NT2/D1 (cell line): ENCODE measurements at regions not wholly inside any gene's neighbourhood (a gene's known extent, or its start where the extent isn't known, plus 50 kb on each side); places are given as distances from the start of the nearest gene placed in this dataset.
"Not testable (repeated sequence)": the region's sequence is repeated elsewhere in the genome, so short reads cannot be mapped to it uniquely, and the experiment has no call there.

ENCODE experiments used
- DNase-seq: peaks from one replicate; pipeline ENCODE4 v3.0.0-alpha.2; 2011; ENCODE audit warnings: low read depth, low spot score
- H3K27me3 ChIP-seq: 2 replicates; pipeline ENCODE4 v1.6.0; 2011; ENCODE audit warnings: mild to moderate bottlenecking; ENCODE audit not compliant: insufficient read length, insufficient read depth
- H3K36me3 ChIP-seq: 2 replicates; pipeline ENCODE4 v1.6.1; 2011; ENCODE audit warnings: mild to moderate bottlenecking, low read length, mixed read lengths; ENCODE audit not compliant: insufficient read depth, insufficient read length
- H3K4me1 ChIP-seq: 2 replicates; pipeline ENCODE4 v1.5.1; 2011; ENCODE audit not compliant: insufficient read depth, insufficient read length
- H3K4me3 ChIP-seq: 2 replicates; pipeline ENCODE4 v1.5.1; 2011; ENCODE audit warnings: low read depth; ENCODE audit not compliant: insufficient read length
- H3K9ac ChIP-seq: 2 replicates; pipeline ENCODE4 v1.6.0; 2011; ENCODE audit warnings: low read depth; ENCODE audit not compliant: insufficient read length
- H3K9me3 ChIP-seq: 2 replicates; pipeline ENCODE4 v1.5.1; 2011; ENCODE audit warnings: mild to moderate bottlenecking, low read length; ENCODE audit not compliant: insufficient read depth
- SUZ12 ChIP-seq: IDR thresholded peaks from 2 replicates; pipeline ENCODE4 v1.6.1; 2011; ENCODE audit not compliant: insufficient read length, insufficient read depth; ENCODE audit errors: extremely low read depth
- YY1 ChIP-seq: IDR thresholded peaks from 2 replicates; pipeline ENCODE4 v1.6.1; 2011; ENCODE audit not compliant: insufficient read length, insufficient read depth
- ZNF274 ChIP-seq: IDR thresholded peaks from 2 replicates; pipeline ENCODE4 v1.6.1; 2011; ENCODE audit warnings: mild to moderate bottlenecking, low read depth, low read length

GRCh38 chr3:180433152-180433551 lies 168.8 kb upstream of the TTC14 start:
- no peak for TF ChIP-seq YY1
- no peak for TF ChIP-seq SUZ12
- no peak for TF ChIP-seq ZNF274
- Histone ChIP-seq H3K27me3 (no peaks in the 10 kb centered on the region), H3K4me1 (no peaks in the 10 kb centered on the region), H3K36me3 (no peaks in the 10 kb centered on the region), H3K4me3 (no peak overlapping the region), H3K9me3 (no peaks in the 10 kb centered on the region), H3K9ac (no peak overlapping the region)
- DNase-seq = no peak

DNA sequence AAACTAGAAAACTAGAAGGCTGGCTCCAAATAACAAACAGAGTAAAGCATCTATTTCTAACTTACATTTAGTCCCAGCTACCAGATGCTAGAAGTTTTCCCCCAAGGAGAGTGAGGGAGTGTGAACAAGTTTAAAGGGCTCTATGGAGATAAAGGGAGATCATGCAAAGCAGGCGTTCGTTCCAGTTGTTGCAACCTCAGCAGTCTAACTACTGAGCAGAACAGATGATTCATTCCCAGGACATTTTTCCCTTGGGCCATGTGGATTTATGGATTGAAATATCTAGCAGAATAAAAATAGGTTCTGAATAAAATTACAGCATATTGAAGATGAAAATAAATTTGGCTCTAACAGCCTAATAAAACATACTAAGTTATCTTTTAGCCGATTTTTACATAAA lies 154.8 kb upstream of the TTC14 start:
- Histone ChIP-seq H3K4me3 (no peak overlapping the region), H3K36me3 (no peaks in the 10 kb centered on the region), H3K9ac (no peak overlapping the region), H3K27me3 (no peaks in the 10 kb centered on the region), H3K9me3 (peaks cover 10% of the 10 kb centered on the region; the same call in 1 of the 2 replicates), H3K4me1 (no peaks in the 10 kb centered on the region)
- DNase-seq = no peak
- TF ChIP-seq ZNF274 = no peak

DNA sequence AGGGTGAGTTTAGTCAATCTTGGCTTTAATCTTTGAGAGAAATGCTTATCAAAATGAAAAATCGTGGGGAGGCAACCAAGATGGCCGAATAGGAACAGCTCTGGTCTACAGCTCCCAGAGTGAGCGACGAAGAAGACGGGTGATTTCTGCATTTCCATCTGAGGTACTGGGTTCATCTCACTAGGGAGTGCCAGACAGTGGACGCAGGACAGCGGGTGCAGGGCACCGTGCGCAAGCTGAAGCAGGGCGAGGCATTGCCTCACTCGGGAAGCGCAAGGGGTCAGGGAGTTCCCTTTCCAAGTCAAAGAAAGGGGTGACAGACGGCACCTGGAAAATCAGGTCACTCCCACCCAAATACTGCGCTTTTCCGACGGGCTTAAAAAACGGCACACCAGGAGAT lies 153.6 kb upstream of the TTC14 start:
- DNase-seq, H3K4me1 ChIP-seq, H3K36me3 ChIP-seq, H3K27me3 ChIP-seq, H3K4me3 ChIP-seq, H3K9ac ChIP-seq: not testable (repeated sequence)
- peaks cover 10% of the 10 kb centered on the region; the same call in 1 of the 2 replicates for H3K9me3 ChIP-seq

DNA sequence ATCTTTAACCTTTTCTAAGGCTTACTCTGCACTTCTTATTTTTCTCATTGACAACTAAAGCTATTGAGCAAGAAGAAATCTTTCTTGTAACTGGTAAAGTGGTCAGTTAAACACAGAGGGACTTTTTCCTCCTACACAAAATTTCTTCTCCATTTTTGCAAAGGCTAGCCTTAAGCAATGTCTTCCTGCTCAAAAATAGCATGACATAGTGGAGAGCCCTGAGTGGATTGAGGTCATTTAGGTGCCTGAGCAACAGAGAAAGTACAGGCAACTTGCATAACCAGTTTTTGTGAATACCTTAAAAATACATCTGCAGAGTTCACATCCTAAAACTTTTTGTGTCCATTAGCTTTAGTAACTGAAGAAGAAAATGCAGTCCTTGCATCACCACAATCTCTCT lies 144.7 kb upstream of the TTC14 start:
- Histone ChIP-seq H3K27me3 (no peaks in the 10 kb centered on the region), H3K36me3 (no peaks in the 10 kb centered on the region), H3K4me1 (no peaks in the 10 kb centered on the region), H3K4me3 (no peak overlapping the region), H3K9ac (no peak overlapping the region), H3K9me3 (no peaks in the 10 kb centered on the region)
- TF ChIP-seq SUZ12 (no peak), ZNF274 (no peak), YY1 (no peak)
- no peak for DNase-seq

GRCh38 chr3:180466401-180467011 lies 135.5 kb upstream of the TTC14 start:
- no peak overlapping the region for H3K4me3 ChIP-seq
- H3K9me3 ChIP-seq = no peaks in the 10 kb centered on the region
- no peaks in the 10 kb centered on the region for H3K36me3 ChIP-seq
- no peak overlapping the region for H3K9ac ChIP-seq
- no peak for DNase-seq
- H3K27me3 ChIP-seq = no peaks in the 10 kb centered on the region
- H3K4me1 ChIP-seq = no peaks in the 10 kb centered on the region
- TF ChIP-seq ZNF274 = no peak
- no peak for TF ChIP-seq SUZ12
- TF ChIP-seq YY1 = no peak

DNA sequence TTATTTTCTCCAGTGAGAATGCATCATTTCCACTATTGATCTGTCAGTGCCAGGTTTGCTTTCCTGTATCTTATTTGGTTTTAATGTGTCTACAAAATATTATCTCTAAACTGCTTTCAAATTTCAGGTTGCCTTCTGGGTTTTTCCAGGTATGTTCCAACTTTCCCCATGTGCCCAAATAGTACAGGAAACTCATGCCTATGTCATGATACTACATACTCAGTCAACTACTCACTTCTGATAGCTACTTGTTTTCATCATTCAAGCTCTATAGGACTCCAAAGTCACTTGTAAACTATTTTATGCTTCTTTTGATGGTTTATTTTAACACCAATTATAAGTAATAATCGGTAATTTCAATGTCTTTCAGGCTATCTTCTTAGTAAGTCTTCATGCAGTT lies 134.8 kb upstream of the TTC14 start:
- H3K36me3 ChIP-seq = no peaks in the 10 kb centered on the region

GRCh38 chr3:180469149-180469548 lies 132.8 kb upstream of the TTC14 start:
- no peak for TF ChIP-seq SUZ12
- no peak for TF ChIP-seq YY1
- TF ChIP-seq ZNF274 = no peak

More for the DNA sequence above, 134.8 kb upstream of the TTC14 start:
- Histone ChIP-seq H3K9me3 (no peaks in the 10 kb centered on the region), H3K4me3 (no peak overlapping the region), H3K4me1 (no peaks in the 10 kb centered on the region), H3K9ac (no peak overlapping the region), H3K27me3 (no peaks in the 10 kb centered on the region)
- DNase-seq = no peak
- TF ChIP-seq SUZ12 = no peak
- no peak for TF ChIP-seq ZNF274
- TF ChIP-seq YY1 = no peak

GRCh38 chr3:180478695-180479094 lies 123.3 kb upstream of the TTC14 start:
- H3K27me3 ChIP-seq = no peaks in the 10 kb centered on the region
- no peak for DNase-seq
- TF ChIP-seq YY1 = no peak
- TF ChIP-seq SUZ12 = no peak

More at GRCh38 chr3:180469149-180469548, 132.8 kb upstream of the TTC14 start:
- Histone ChIP-seq H3K4me3 (no peak overlapping the region), H3K4me1 (no peaks in the 10 kb centered on the region), H3K9ac (no peak overlapping the region), H3K27me3 (no peaks in the 10 kb centered on the region), H3K36me3 (no peaks in the 10 kb centered on the region), H3K9me3 (no peaks in the 10 kb centered on the region)
- no peak for DNase-seq

More at GRCh38 chr3:180478695-180479094, 123.3 kb upstream of the TTC14 start:
- Histone ChIP-seq H3K4me3 (no peak overlapping the region), H3K9me3 (no peaks in the 10 kb centered on the region), H3K36me3 (no peaks in the 10 kb centered on the region), H3K9ac (no peak overlapping the region), H3K4me1 (no peaks in the 10 kb centered on the region)
